GM20431 (cell line): ENCODE measurements at regions not wholly inside any gene's neighbourhood (a gene's known extent, or its start where the extent isn't known, plus 50 kb on each side); places are given as distances from the start of the nearest gene placed in this dataset.

Experiments
- in situ Hi-C: fragments of 300-500 bp; cut with MseI, MboI; formaldehyde crosslinking; loops from one replicate; pipeline ENCODE4 v1.15.0; 2020; ENCODE audit warnings: low sequenced_read_pairs; ENCODE audit not compliant: unreplicated experiment

- in situ Hi-C loops = no loop called here
Observed at GRCh38 chr20:23282546-23282945, 68.0 kb upstream of the NXT1 start.

- in situ Hi-C loops = no loop called here
Observed at GRCh38 chr20:23282111-23282510, 68.5 kb upstream of the NXT1 start.

- in situ Hi-C loops = no loop called here
Observed at GRCh38 chr20:23279836-23280235, 70.8 kb upstream of the NXT1 start.

GRCh38 chr20:23278172-23278571, 72.4 kb upstream of the NXT1 start:
- in situ Hi-C loops = no loop called here

- in situ Hi-C loops = no loop called here
Observed at GRCh38 chr20:23277316-23277715, 73.3 kb upstream of the NXT1 start.

- in situ Hi-C loops = no loop called here
Observed at GRCh38 chr20:23273776-23274175, 76.8 kb upstream of the NXT1 start.

- in situ Hi-C loops = no loop called here
Observed at GRCh38 chr20:23272176-23273029, 78.2 kb upstream of the NXT1 start.

- in situ Hi-C loops = no loop called here
Observed at GRCh38 chr20:23270382-23270911, 80.1 kb upstream of the NXT1 start.

- in situ Hi-C loops = no loop called here
Observed at GRCh38 chr20:23269954-23270353, 80.6 kb upstream of the NXT1 start.

- in situ Hi-C loops = no loop called here
Observed at GRCh38 chr20:23268792-23269354, 81.7 kb upstream of the NXT1 start.

- in situ Hi-C loops = no loop called here
Observed at GRCh38 chr20:23267909-23268308, 82.7 kb upstream of the NXT1 start.

- in situ Hi-C loops = no loop called here
Observed at GRCh38 chr20:23266530-23267398, 83.8 kb upstream of the NXT1 start.

GRCh38 chr20:23265226-23265625, 85.4 kb upstream of the NXT1 start:
- in situ Hi-C loops = no loop called here

GRCh38 chr20:23264545-23264944, 86.0 kb upstream of the NXT1 start:
- in situ Hi-C loops = no loop called here

- in situ Hi-C loops = no loop called here
Observed at GRCh38 chr20:23260181-23260840, 90.3 kb upstream of the NXT1 start.

- in situ Hi-C loops = no loop called here
Observed at GRCh38 chr20:23258747-23259121, 91.9 kb upstream of the NXT1 start.

- in situ Hi-C loops = no loop called here
Observed at GRCh38 chr20:23257848-23258746, 92.5 kb upstream of the NXT1 start.

GRCh38 chr20:23257106-23257761, 93.4 kb upstream of the NXT1 start:
- in situ Hi-C loops = no loop called here
